Heart left ventricle (tissue), 16 donors: ENCODE measurements at regions not wholly inside any gene's neighbourhood (a gene's known extent, or its start where the extent isn't known, plus 50 kb on each side); places are given as distances from the start of the nearest gene placed in this dataset.
A peak's percentile ranks its signal among the peaks of the same experiment; 100 is the strongest.

Experiments
- ATAC-seq, 4 donors: fragments of 200-7000 bp; cut with Tn5 transposase; one replicate each; pipeline ENCODE4 v1.9.1; 2020 to 2022; ENCODE audit warnings: moderate library complexity in 4 of 4, mild to moderate bottlenecking in 3 of 4, moderate number of reproducible peaks in 1 of 4
- DNase-seq, 5 donors: peaks; one replicate each; pipeline ENCODE4 v3.0.0-alpha.2; 2020
- H3K27ac ChIP-seq, 12 donors: fragments of 200-600 bp; sonication (generic) in 4 of 12; one replicate each; pipeline versions ENCODE4 v1.5.0 to v1.8.0; 2016 to 2022; ENCODE audit warnings: mild to moderate bottlenecking in 2 of 12
- H3K27me3 ChIP-seq, 9 donors: fragments of 200-600 bp; sonication (generic) in 2 of 9; one replicate each; pipeline versions ENCODE4 v1.5.1 to v1.8.0; 2016 to 2022; ENCODE audit warnings: mild to moderate bottlenecking in 3 of 9
- H3K36me3 ChIP-seq, 9 donors: fragments of 200-600 bp; sonication (generic) in 2 of 9; one replicate each; pipeline versions ENCODE4 v1.5.0 to v1.8.0; 2018 to 2022; ENCODE audit warnings: mild to moderate bottlenecking in 2 of 9
- H3K4me1 ChIP-seq, 12 donors: fragments of 200-600 bp; sonication (generic) in 4 of 12; one replicate each; pipeline versions ENCODE4 v1.5.0 to v1.8.0; 2016 to 2022; ENCODE audit warnings: mild to moderate bottlenecking in 3 of 12
- H3K4me3 ChIP-seq, 12 donors: fragments of 200-600 bp; sonication (generic) in 4 of 12; one replicate each; pipeline versions ENCODE4 v1.5.0 to v1.8.0; 2017 to 2022; ENCODE audit warnings: mild to moderate bottlenecking in 9 of 12, moderate library complexity in 4 of 12
- H3K9me3 ChIP-seq, 12 donors: fragments of 200-600 bp; sonication (generic) in 4 of 12; one replicate each; pipeline versions ENCODE4 v1.5.0 to v1.8.0; 2016 to 2022; ENCODE audit warnings: mild to moderate bottlenecking in 1 of 12
- CTCF ChIP-seq, 12 donors: fragments of 200-600 bp; sonication (generic) in 4 of 12; IDR thresholded peaks; one replicate each; pipeline versions ENCODE4 v1.5.0 to v1.8.0; 2018 to 2022; ENCODE audit warnings: antibody characterized with exemption in 12 of 12, mild to moderate bottlenecking in 5 of 12
- POLR2A ChIP-seq, 2 donors: fragments of 450-650 bp; IDR thresholded peaks; one replicate each; pipeline ENCODE4 v1.6.1; 2017; ENCODE audit warnings: antibody characterized with exemption in 2 of 2, mild to moderate bottlenecking in 2 of 2, moderate library complexity in 2 of 2
- WGBS, 4 donors: extraction: QIAGEN DNeasy Blood & Tissue Kit in 2 of 4; methylation state at CpG; one replicate each; pipeline versions ENCODE4 v1.1.5 to v1.1.7; 2013 to 2018; 5-methylcytosine and 5-hydroxymethylcytosine counted together
- intact Hi-C, 10 donors: fragments of 100-400 bp; cut with DNase I; formaldehyde crosslinking; loops; one replicate each; pipeline versions ENCODE4 v1.11.1 to v1.14.2; 2022
- donor health status: ischemic (EF 13 %, LVEDD 7.1; RV severe dilation, severe dysfunction).
- donor health status: healthy with polysubstance abuse.
- donor health status: DM: no; HTN: yes; CAD: no.
- donor health status: DM: no; HTN: no; CAD: no.
- donor health status: ischemic (EF 25% LVEDD 6.9; RV normal size, moderate dysfunction).
- donor health status: ischemic (EF 25% LVEDD 5.7; RV mildly dilated, moderate dysfunction).
- donor health status: healthy.
- donor health status: DM: yes; HTN: yes; CAD: no.
- donor health status: ischemic (EF 35%, LVEDD 5.7; RV mildly dilated, moderate dysfunction).
- donor health status: nonischemic (EF 11% LVEDD 7.7; RV severe dilation, severe dysfunction).
- donor health status: DM: yes; HTN: yes; CAD: no.
- donor health status: PGD.
- donor health status: ischemic (EF 29% LVEDD 5.4; RV normal size, mild dysfunction).
- donor health status: nonischemic (EF 23%, LVEDD 6.1; RV moderate dilation, normal function).

GRCh38 chr5:109478830-109479229 lies 69.1 kb upstream of the PJA2 start:
- no peaks in the 10 kb centered on the region for H3K27me3 ChIP-seq
- intact Hi-C loops, result loop anchor here in 2 of 10 donors (10.0 kb wide), 1 partner anchor 834 kb away; no protein-coding TSS in a partner anchor
- ATAC-seq, result no peak
- H3K27ac ChIP-seq, result no peak overlapping the region
- H3K4me3 ChIP-seq, result no peak overlapping the region
- no peaks in the 10 kb centered on the region for H3K36me3 ChIP-seq
- peaks cover 0 to 11% (median 0%) of the 10 kb centered on the region in 12 donors for H3K4me1 ChIP-seq
- DNase-seq, result no peak
- no peak for TF ChIP-seq CTCF (IDR thresholded peaks at IDR 0.05)
- no peak for TF ChIP-seq POLR2A (IDR thresholded peaks at IDR 0.05)
- H3K9me3 ChIP-seq, result peaks cover 0 to 6% (median 0%) of the 10 kb centered on the region in 12 donors

DNA sequence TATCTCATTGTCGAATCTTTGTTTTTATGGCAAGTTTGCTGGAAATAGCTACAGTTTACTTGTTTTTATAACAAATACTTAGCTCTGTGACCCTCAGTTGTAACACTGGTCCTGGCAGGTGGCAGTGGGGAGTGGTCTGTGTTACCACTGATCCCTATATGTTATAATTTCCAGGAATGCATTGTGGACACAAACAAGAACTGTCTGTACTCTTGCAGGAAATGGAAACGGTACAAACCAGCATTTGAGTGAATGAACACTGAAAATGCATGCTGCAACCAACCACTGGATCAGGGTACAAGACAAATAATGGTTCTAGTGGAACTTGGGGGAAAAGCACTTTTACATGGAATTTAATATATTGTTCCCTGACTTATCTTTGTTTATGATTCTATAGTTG lies 66.5 kb upstream of the PJA2 start:
- Histone ChIP-seq H3K27me3 (no peaks in the 10 kb centered on the region), H3K4me1 (no peaks in the 10 kb centered on the region), H3K4me3 (no peak overlapping the region), H3K9me3 (peaks cover 0 to 6% (median 0%) of the 10 kb centered on the region in 12 donors), H3K36me3 (no peaks in the 10 kb centered on the region), H3K27ac (no peak overlapping the region)
- no peak for DNase-seq
- no peak for ATAC-seq
- TF ChIP-seq CTCF (IDR thresholded peaks at IDR 0.05) (no peak), POLR2A (IDR thresholded peaks at IDR 0.05) (no peak)
- intact Hi-C loops, result loop anchor here in 2 of 10 donors (10.0 kb wide), 1 partner anchor 831 kb away; no protein-coding TSS in a partner anchor
- 70 to 81% (median 74%) methylated on average over 2 of the region's 2 CpGs for WGBS, 4 donors

- Histone ChIP-seq H3K4me1 (peaks cover 0 to 6% (median 2%) of the 10 kb centered on the region in 12 donors), H3K4me3 (no peak overlapping the region), H3K27ac (no peak overlapping the region), H3K36me3 (no peaks in the 10 kb centered on the region), H3K27me3 (no peaks in the 10 kb centered on the region), H3K9me3 (no peaks in the 10 kb centered on the region)
- ATAC-seq (no peak), DNase-seq (no peak)
- intact Hi-C loops, result loop anchor here in 6 of 10 donors (2.0 to 10.0 kb wide), 5 partner anchors 65 to 825 kb away; no protein-coding TSS in a partner anchor
- WGBS, 4 donors, result 62 to 75% (median 67%) methylated on average over 1 of the region's 1 CpG
- TF ChIP-seq CTCF (IDR thresholded peaks at IDR 0.05) (no peak), POLR2A (IDR thresholded peaks at IDR 0.05) (no peak)
Measured at GRCh38 chr5:109469896-109470662, 60.3 kb upstream of the PJA2 start.

GRCh38 chr5:109468737-109469420 lies 59.1 kb upstream of the PJA2 start:
- no peak overlapping the region for H3K4me3 ChIP-seq
- intact Hi-C loops, result loop anchor here in 4 of 10 donors (2.0 to 10.0 kb wide), 3 partner anchors 66 to 784 kb away; no protein-coding TSS in a partner anchor
- no peaks in the 10 kb centered on the region for H3K36me3 ChIP-seq
- no peaks in the 10 kb centered on the region for H3K9me3 ChIP-seq
- TF ChIP-seq CTCF (IDR thresholded peaks at IDR 0.05) (peak; percentile 66 to 91 (median 80)), POLR2A (IDR thresholded peaks at IDR 0.05) (no peak)
- H3K27me3 ChIP-seq, result no peaks in the 10 kb centered on the region
- peaks cover 0 to 6% (median 2%) of the 10 kb centered on the region in 12 donors for H3K4me1 ChIP-seq
- DNase-seq, result peak; percentile 95 to 98 (median 96)
- 31 to 34% (median 33%) methylated on average over 4 of the region's 4 CpGs for WGBS, 4 donors
- peak; percentile 87 to 99 (median 96) for ATAC-seq
- no peak overlapping the region for H3K27ac ChIP-seq
